A549 (cell line): ENCODE measurements at regions not wholly inside any gene's neighbourhood (a gene's known extent, or its start where the extent isn't known, plus 50 kb on each side); places are given as distances from the start of the nearest gene placed in this dataset.

Experiments used
- ATAC-seq, 2 experiments: fragments of 200-7000 bp in 1 of 2; fragments of >200 bp in 1 of 2; cut with Nextera tagmentation in 1 of 2; cut with Tn5 transposase in 1 of 2; 3 replicates each; pipeline versions ENCODE4 v1.8.0 to v1.9.1; 2018 to 2020; ENCODE audit warnings: mild to moderate bottlenecking in 1 of 2, moderate library complexity in 1 of 2
- CTCF ChIA-PET: fragments of 300-600 bp; sonication (Branson Sonifier 250); formaldehyde crosslinking; extraction: SDS; loops from one replicate; lab custom pipeline; 2021; ENCODE audit warnings: antibody characterized with exemption, inconsistent platforms; lab: Yijun Ruan, JAX
- POLR2A ChIA-PET: fragments of 350-600 bp; formaldehyde crosslinking; extraction: SDS; loops from one replicate; lab custom pipeline; 2021; ENCODE audit warnings: antibody characterized with exemption, inconsistent platforms; lab: Yijun Ruan, JAX
- DNase-seq, 2 experiments: peaks; one replicate each; pipeline versions ENCODE4 v3.0.0 to v3.0.0-alpha.2; 2011 to 2016; ENCODE audit warnings: low read depth in 1 of 2, low spot score in 1 of 2
- FAIRE-seq: peaks from 2 replicates; lab custom pipeline; 2011; peaks lifted over from hg19 to GRCh38; lab: Jason Lieb, UNC
- H3K27ac ChIP-seq, 2 experiments: fragments of >200 bp; sonication (Bioruptor Twin); formaldehyde crosslinking; 3 replicates each; pipeline ENCODE4 v1.5.1; 2016 to 2017
- H3K4me1 ChIP-seq: fragments of >200 bp; sonication (Bioruptor Twin); formaldehyde crosslinking; 3 replicates; pipeline ENCODE4 v1.6.1; 2016
- H3K4me2 ChIP-seq: fragments of >200 bp; sonication (Bioruptor Twin); formaldehyde crosslinking; 3 replicates; pipeline ENCODE4 v1.6.1; 2016
- H3K4me3 ChIP-seq: fragments of >200 bp; sonication (Bioruptor Twin); formaldehyde crosslinking; 3 replicates; pipeline ENCODE4 v1.5.1; 2016
- H3K9me3 ChIP-seq: fragments of >200 bp; sonication (Bioruptor Twin); formaldehyde crosslinking; 3 replicates; pipeline ENCODE4 v1.6.1; 2016
- BCL3 ChIP-seq: fragments of >200 bp; sonication (Bioruptor Twin); formaldehyde crosslinking; IDR thresholded peaks from 3 replicates; pipeline ENCODE4 v1.6.1; 2016
- BHLHE40 ChIP-seq: IDR thresholded peaks from 2 replicates; pipeline ENCODE4 v1.6.1; 2012; ENCODE audit warnings: low read depth, low read length, inconsistent platforms
- CBX2 ChIP-seq: fragments of 200-600 bp; sonication (generic); IDR thresholded peaks from 2 replicates; pipeline ENCODE4 v1.6.1; 2016; ENCODE audit warnings: low read depth, mild to moderate bottlenecking, borderline replicate concordance
- CBX8 ChIP-seq: fragments of 200-600 bp; sonication (generic); IDR thresholded peaks from 2 replicates; pipeline ENCODE4 v1.6.1; 2016
- CTCF ChIP-seq: fragments of >200 bp; sonication (Bioruptor Twin); formaldehyde crosslinking; IDR thresholded peaks from 3 replicates; pipeline ENCODE4 v1.5.1; 2016
- E2F6 ChIP-seq: IDR thresholded peaks from 2 replicates; pipeline ENCODE4 v1.6.1; 2012; ENCODE audit warnings: low read depth, borderline replicate concordance
- EHF ChIP-seq: fragments of 250-450 bp; sonication (Bioruptor Pico); IDR thresholded peaks from 2 replicates; pipeline ENCODE4 v1.5.0; 2020; ENCODE audit warnings: mild to moderate bottlenecking
- FOSL2 ChIP-seq, 2 experiments: fragments of 450-650 bp in 1 of 2; fragments of >200 bp in 1 of 2; sonication (Bioruptor Twin) in 1 of 2; formaldehyde crosslinking; IDR thresholded peaks; 2 replicates each; pipeline versions ENCODE4 v1.5.0 to v1.6.1; 2016 to 2020; ENCODE audit warnings: mild to moderate bottlenecking in 1 of 2, moderate library complexity in 1 of 2
- HEYL ChIP-seq: fragments of 250-450 bp; sonication (Bioruptor Pico); IDR thresholded peaks from 2 replicates; pipeline ENCODE4 v1.8.0; 2021; ENCODE audit warnings: mild to moderate bottlenecking, moderate library complexity
- HMGXB4 ChIP-seq: fragments of 250-450 bp; sonication (Bioruptor Pico); IDR thresholded peaks from 2 replicates; pipeline ENCODE4 v1.5.0; 2021; ENCODE audit warnings: mild to moderate bottlenecking, moderate library complexity, borderline replicate concordance
- HOXA7 ChIP-seq: fragments of 250-450 bp; sonication (Bioruptor Pico); IDR thresholded peaks from 2 replicates; pipeline ENCODE4 v1.5.0; 2020; ENCODE audit warnings: mild to moderate bottlenecking, moderate library complexity
- NFE2L2 ChIP-seq: fragments of 150-350 bp; conservative IDR thresholded peaks from 2 replicates; pipeline ENCODE4 v1.6.1; 2014; ENCODE audit warnings: low read length
- PHF8 ChIP-seq: fragments of 200-600 bp; sonication (generic); IDR thresholded peaks from 2 replicates; pipeline ENCODE4 v1.6.1; 2016; ENCODE audit warnings: low read depth, mild to moderate bottlenecking, antibody characterized with exemption, moderate library complexity, borderline replicate concordance
- RAD21 ChIP-seq, 2 experiments: fragments of >200 bp in 1 of 2; sonication (Bioruptor Twin) in 1 of 2; formaldehyde crosslinking in 1 of 2; IDR thresholded peaks in 1 of 2; conservative IDR thresholded peaks in 1 of 2; 2 replicates in 1 of 2; 3 replicates in 1 of 2; pipeline ENCODE4 v1.6.1; 2012 to 2018; ENCODE audit warnings: inconsistent platforms in 1 of 2
- RARB ChIP-seq: fragments of 250-450 bp; sonication (Bioruptor Pico); IDR thresholded peaks from 2 replicates; pipeline ENCODE4 v1.8.0; 2021; ENCODE audit warnings: mild to moderate bottlenecking, moderate library complexity
- RCOR1 ChIP-seq: fragments of 150-350 bp; IDR thresholded peaks from 2 replicates; pipeline ENCODE4 v1.6.1; 2014; ENCODE audit warnings: antibody characterized with exemption, low read length, low read depth
- RFX5 ChIP-seq: fragments of 450-650 bp; IDR thresholded peaks from 2 replicates; pipeline ENCODE4 v1.7.1; 2014; ENCODE audit warnings: antibody characterized with exemption, mild to moderate bottlenecking, moderate library complexity
- TP53 ChIP-seq: fragments of 250-450 bp; sonication (Bioruptor Pico); IDR thresholded peaks from 2 replicates; pipeline ENCODE4 v1.5.0; 2021; ENCODE audit warnings: mild to moderate bottlenecking, moderate library complexity
- USF2 ChIP-seq: fragments of 450-650 bp; IDR thresholded peaks from 2 replicates; pipeline ENCODE4 v1.6.1; 2014; ENCODE audit warnings: antibody characterized with exemption
- ZFP36 ChIP-seq: fragments of 450-650 bp; IDR thresholded peaks from 2 replicates; pipeline ENCODE4 v1.6.1; 2014; ENCODE audit warnings: borderline replicate concordance; ENCODE audit not compliant: partially characterized antibody
- WGBS: methylation state at CpG from one replicate; pipeline ENCODE4 v1.1.6; 2017; ENCODE audit errors: missing lambda C conversion rate; 5-methylcytosine and 5-hydroxymethylcytosine counted together

GRCh38 chr6:168255283-168255881, 64.2 kb downstream of the DACT2 start:
- DNase-seq (no peak), ATAC-seq (no peak), FAIRE-seq (no peak)
- ChIA-PET POLR2A (no interaction called here), CTCF (no interaction called here)
- no peak overlapping the region for H3K4me2 ChIP-seq
- no peaks in the 10 kb centered on the region for H3K9me3 ChIP-seq
- no peak overlapping the region for H3K27ac ChIP-seq
- 84% methylated on average over 4 of the region's 4 CpGs for WGBS
- no peaks in the 10 kb centered on the region; the same call in 2 of the 3 replicates for H3K4me1 ChIP-seq
- no peak overlapping the region for H3K4me3 ChIP-seq
- TF ChIP-seq PHF8 (no peak), HMGXB4 (CRISPR knock-in tag) (no peak), CBX2 (no peak), HOXA7 (CRISPR knock-in tag) (no peak), CBX8 (no peak), TP53 (no peak), USF2 (no peak)

- no peak overlapping the region for H3K4me2 ChIP-seq
- ChIA-PET POLR2A (no interaction called here), CTCF (no interaction called here)
- no peak overlapping the region for H3K27ac ChIP-seq
- H3K4me1 ChIP-seq, result peaks cover 8% of the 10 kb centered on the region; the same call in 2 of the 3 replicates
- H3K9me3 ChIP-seq, result no peaks in the 10 kb centered on the region
- no peak for DNase-seq
- WGBS, result 71% methylated on average over 3 of the region's 4 CpGs
- TF ChIP-seq EHF, result no peak
- no peak for TF ChIP-seq E2F6
- TF ChIP-seq RAD21 (conservative IDR thresholded peaks at IDR 0.05 in 1 of 2, IDR thresholded peaks at IDR 0.05 in 1 of 2), result no peak
- no peak for TF ChIP-seq RFX5
- no peak for TF ChIP-seq RARB (CRISPR knock-in tag)
- TF ChIP-seq RCOR1, result no peak
- TF ChIP-seq BCL3, result no peak
- TF ChIP-seq FOSL2 (IDR thresholded peaks at IDR 0.05), result no peak
- TF ChIP-seq FOSL2 (CRISPR knock-in tag; IDR thresholded peaks at IDR 0.05), result no peak
- TF ChIP-seq USF2, result no peak
- no peak for ATAC-seq
- FAIRE-seq, result no peak
- no peak overlapping the region for H3K4me3 ChIP-seq
Measured at GRCh38 chr6:168252267-168252666, 67.3 kb downstream of the DACT2 start.

- FAIRE-seq, result no peak
Measured at GRCh38 chr6:168250250-168250649, 69.3 kb downstream of the DACT2 start.

More at GRCh38 chr6:168250250-168250649, 69.3 kb downstream of the DACT2 start:
- no peak overlapping the region for H3K27ac ChIP-seq
- ATAC-seq (no peak), DNase-seq (no peak)
- H3K4me3 ChIP-seq, result no peak overlapping the region
- ChIA-PET POLR2A (no interaction called here), CTCF (interaction anchor here (0.6 to 1.6 kb wide), 3 partner anchors 9 to 106 kb away, joined by 3 to 5 read pairs (median 3); no protein-coding TSS in a partner anchor)
- 87% methylated on average over 8 of the region's 11 CpGs for WGBS
- TF ChIP-seq HEYL (CRISPR knock-in tag) (no peak), CTCF (no peak), BHLHE40 (no peak), NFE2L2 (no peak), PHF8 (no peak), FOSL2 (IDR thresholded peaks at IDR 0.05) (no peak), FOSL2 (CRISPR knock-in tag; IDR thresholded peaks at IDR 0.05) (no peak), ZFP36 (no peak)
- peaks cover 15% of the 10 kb centered on the region for H3K4me1 ChIP-seq
- no peaks in the 10 kb centered on the region for H3K9me3 ChIP-seq
- no peak overlapping the region for H3K4me2 ChIP-seq
